SK-N-SH (cell line): ENCODE measurements at regions not wholly inside any gene's neighbourhood (a gene's known extent, or its start where the extent isn't known, plus 50 kb on each side); places are given as distances from the start of the nearest gene placed in this dataset.

Experiments
- TF ChIP-seq, protein P1 (sequence below): fragments of 200-600 bp; sonication (generic); IDR thresholded peaks from 2 replicates; pipeline ENCODE4 v1.6.1; 2017; ENCODE audit warnings: antibody characterized with exemption, mild to moderate bottlenecking, moderate library complexity
- TF ChIP-seq, protein P2 (sequence below): fragments of 150-350 bp; IDR thresholded peaks from 2 replicates; pipeline ENCODE4 v1.6.1; 2017; ENCODE audit warnings: antibody characterized with exemption, low read length, low read depth, borderline replicate concordance

DNA sequence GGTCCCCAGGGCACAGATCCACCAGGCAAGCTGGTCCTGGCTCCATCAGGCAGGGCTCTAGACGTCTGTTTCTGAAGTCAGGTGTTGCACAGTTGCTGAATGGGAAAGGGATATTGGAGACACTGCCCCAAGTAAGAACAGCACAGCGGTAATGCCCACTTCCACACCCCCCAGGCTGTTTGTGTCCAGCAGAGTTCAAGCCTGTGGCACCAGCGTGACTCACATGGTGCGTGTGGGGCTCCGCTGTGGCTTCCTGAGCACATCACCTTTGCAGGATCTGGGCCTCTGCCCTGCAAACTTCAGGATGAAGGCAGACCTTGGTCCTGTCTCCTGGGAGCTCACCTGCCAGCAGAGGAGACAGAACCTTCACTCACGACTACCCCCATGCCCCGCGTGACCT lies 203.3 kb downstream of the TFCP2L1 start:
- TF ChIP-seq, protein P1, sequence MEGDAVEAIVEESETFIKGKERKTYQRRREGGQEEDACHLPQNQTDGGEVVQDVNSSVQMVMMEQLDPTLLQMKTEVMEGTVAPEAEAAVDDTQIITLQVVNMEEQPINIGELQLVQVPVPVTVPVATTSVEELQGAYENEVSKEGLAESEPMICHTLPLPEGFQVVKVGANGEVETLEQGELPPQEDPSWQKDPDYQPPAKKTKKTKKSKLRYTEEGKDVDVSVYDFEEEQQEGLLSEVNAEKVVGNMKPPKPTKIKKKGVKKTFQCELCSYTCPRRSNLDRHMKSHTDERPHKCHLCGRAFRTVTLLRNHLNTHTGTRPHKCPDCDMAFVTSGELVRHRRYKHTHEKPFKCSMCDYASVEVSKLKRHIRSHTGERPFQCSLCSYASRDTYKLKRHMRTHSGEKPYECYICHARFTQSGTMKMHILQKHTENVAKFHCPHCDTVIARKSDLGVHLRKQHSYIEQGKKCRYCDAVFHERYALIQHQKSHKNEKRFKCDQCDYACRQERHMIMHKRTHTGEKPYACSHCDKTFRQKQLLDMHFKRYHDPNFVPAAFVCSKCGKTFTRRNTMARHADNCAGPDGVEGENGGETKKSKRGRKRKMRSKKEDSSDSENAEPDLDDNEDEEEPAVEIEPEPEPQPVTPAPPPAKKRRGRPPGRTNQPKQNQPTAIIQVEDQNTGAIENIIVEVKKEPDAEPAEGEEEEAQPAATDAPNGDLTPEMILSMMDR, result no peak
- TF ChIP-seq, protein P2, sequence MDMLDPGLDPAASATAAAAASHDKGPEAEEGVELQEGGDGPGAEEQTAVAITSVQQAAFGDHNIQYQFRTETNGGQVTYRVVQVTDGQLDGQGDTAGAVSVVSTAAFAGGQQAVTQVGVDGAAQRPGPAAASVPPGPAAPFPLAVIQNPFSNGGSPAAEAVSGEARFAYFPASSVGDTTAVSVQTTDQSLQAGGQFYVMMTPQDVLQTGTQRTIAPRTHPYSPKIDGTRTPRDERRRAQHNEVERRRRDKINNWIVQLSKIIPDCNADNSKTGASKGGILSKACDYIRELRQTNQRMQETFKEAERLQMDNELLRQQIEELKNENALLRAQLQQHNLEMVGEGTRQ, result no peak
